Right atrium auricular region (tissue), 2 donors: ENCODE measurements at regions not wholly inside any gene's neighbourhood (a gene's known extent, or its start where the extent isn't known, plus 50 kb on each side); places are given as distances from the start of the nearest gene placed in this dataset.

Experiments
- DNase-seq: peaks from one replicate; pipeline ENCODE4 v3.0.0-alpha.2; 2019; ENCODE audit warnings: low spot score
- H3K27ac ChIP-seq, 2 donors: fragments of 200-600 bp; sonication (generic); 1 replicate in 1 of 2; 2 replicates in 1 of 2; pipeline ENCODE4 v1.5.1; 2016 to 2019
- H3K27me3 ChIP-seq, 2 donors: fragments of 200-600 bp; sonication (generic); one replicate each; pipeline versions ENCODE4 v1.5.1 to v1.6.0; 2017 to 2019
- H3K36me3 ChIP-seq: fragments of 200-600 bp; sonication (generic); one replicate; pipeline ENCODE4 v1.5.1; 2016
- H3K4me1 ChIP-seq, 2 donors: fragments of 200-600 bp; sonication (generic); one replicate each; pipeline versions ENCODE4 v1.5.1 to v1.6.0; 2017 to 2019
- H3K4me3 ChIP-seq, 2 donors: fragments of 200-600 bp; sonication (generic); 1 replicate in 1 of 2; 2 replicates in 1 of 2; pipeline ENCODE4 v1.5.1; 2017 to 2019; ENCODE audit warnings: mild to moderate bottlenecking in 1 of 2, moderate library complexity in 1 of 2
- H3K9me3 ChIP-seq, 2 donors: fragments of 200-600 bp; sonication (generic); one replicate each; pipeline ENCODE4 v1.5.1; 2019
- CTCF ChIP-seq, 2 donors: fragments of 200-600 bp; sonication (generic); IDR thresholded peaks; one replicate each; pipeline ENCODE4 v1.5.1; 2019; ENCODE audit warnings: antibody characterized with exemption in 2 of 2

- H3K4me3 ChIP-seq = no peak overlapping the region
- no peak for TF ChIP-seq CTCF (IDR thresholded peaks at IDR 0.05)
- peaks cover 0 to 21% of the 10 kb centered on the region in 2 donors for H3K4me1 ChIP-seq
- H3K27ac ChIP-seq = no peak overlapping the region
- DNase-seq = no peak
- H3K36me3 ChIP-seq = no peaks in the 10 kb centered on the region
- H3K27me3 ChIP-seq = no peaks in the 10 kb centered on the region
- H3K9me3 ChIP-seq = no peaks in the 10 kb centered on the region
Observed at GRCh38 chr9:129398961-129399633, 221.0 kb upstream of the IER5L start.

GRCh38 chr9:129398101-129398960, 220.3 kb upstream of the IER5L start:
- H3K27ac ChIP-seq = no peak overlapping the region
- TF ChIP-seq CTCF (IDR thresholded peaks at IDR 0.05) = no peak
- DNase-seq = no peak
- no peaks in the 10 kb centered on the region for H3K27me3 ChIP-seq
- peaks cover 0 to 16% of the 10 kb centered on the region in 2 donors for H3K4me1 ChIP-seq
- H3K4me3 ChIP-seq = no peak overlapping the region
- H3K36me3 ChIP-seq = no peaks in the 10 kb centered on the region
- no peaks in the 10 kb centered on the region for H3K9me3 ChIP-seq

- no peaks in the 10 kb centered on the region for H3K27me3 ChIP-seq
- H3K4me3 ChIP-seq = no peak overlapping the region
- DNase-seq = no peak
- H3K27ac ChIP-seq = no peak overlapping the region
- peaks cover 0 to 7% of the 10 kb centered on the region in 2 donors for H3K4me1 ChIP-seq
- no peak for TF ChIP-seq CTCF (IDR thresholded peaks at IDR 0.05)
- H3K9me3 ChIP-seq = no peaks in the 10 kb centered on the region
- H3K36me3 ChIP-seq = no peaks in the 10 kb centered on the region
Observed at GRCh38 chr9:129397335-129397734, 219.3 kb upstream of the IER5L start.

- DNase-seq = no peak
- H3K27me3 ChIP-seq = no peaks in the 10 kb centered on the region
- H3K36me3 ChIP-seq = no peaks in the 10 kb centered on the region
- H3K4me1 ChIP-seq = no peaks in the 10 kb centered on the region
- no peak overlapping the region for H3K27ac ChIP-seq
- no peaks in the 10 kb centered on the region for H3K9me3 ChIP-seq
- no peak overlapping the region for H3K4me3 ChIP-seq
- no peak for TF ChIP-seq CTCF (IDR thresholded peaks at IDR 0.05)
Observed at GRCh38 chr9:129396365-129396708, 218.3 kb upstream of the IER5L start.

- Histone ChIP-seq H3K27ac (no peak overlapping the region), H3K36me3 (no peaks in the 10 kb centered on the region), H3K27me3 (no peaks in the 10 kb centered on the region), H3K9me3 (no peaks in the 10 kb centered on the region), H3K4me1 (no peaks in the 10 kb centered on the region), H3K4me3 (no peak overlapping the region)
- TF ChIP-seq CTCF (IDR thresholded peaks at IDR 0.05) = no peak
- DNase-seq = no peak
Observed at GRCh38 chr9:129395633-129396364, 217.7 kb upstream of the IER5L start.
